NOMO-1 treated with dmso at 0.1 percent for 144 hours (cell line): ENCODE measurements at regions not wholly inside any gene's neighbourhood (a gene's known extent, or its start where the extent isn't known, plus 50 kb on each side); places are given as distances from the start of the nearest gene placed in this dataset.

Source experiments
- DNase-seq: peaks from one replicate; lab custom pipeline; 2025; ENCODE audit not compliant: unreplicated experiment; lab: John Stamatoyannopoulos, UW

GRCh38 chr17:77320044-77320440 is 179.3 kb downstream of the SEC14L1 start:
- DNase-seq: peak; percentile 22

- DNase-seq: peak; percentile 40
Observed at GRCh38 chr17:77320485-77321256, 179.9 kb downstream of the SEC14L1 start.

GRCh38 chr17:77321649-77322513 is 181.1 kb downstream of the SEC14L1 start:
- DNase-seq: no peak

GRCh38 chr17:77322514-77323412 is 182.0 kb downstream of the SEC14L1 start:
- DNase-seq: no peak

GRCh38 chr17:77323413-77324171 is 182.8 kb downstream of the SEC14L1 start:
- no peak for DNase-seq

- DNase-seq: no peak
Observed at GRCh38 chr17:77324227-77324626, 183.5 kb downstream of the SEC14L1 start.

- DNase-seq: no peak
Observed at GRCh38 chr17:77325577-77326075, 184.9 kb downstream of the SEC14L1 start.

GRCh38 chr17:77326076-77326591 is 185.4 kb downstream of the SEC14L1 start:
- DNase-seq: no peak

GRCh38 chr17:77326636-77327035 is 185.9 kb downstream of the SEC14L1 start:
- DNase-seq: no peak

GRCh38 chr17:77327181-77327565 is 186.4 kb downstream of the SEC14L1 start:
- DNase-seq: no peak

- no peak for DNase-seq
Observed at GRCh38 chr17:77327566-77328464, 187.0 kb downstream of the SEC14L1 start.

- DNase-seq: no peak
Observed at GRCh38 chr17:77328823-77329740, 188.3 kb downstream of the SEC14L1 start.

- DNase-seq: no peak
Observed at GRCh38 chr17:77329741-77330531, 189.2 kb downstream of the SEC14L1 start.

GRCh38 chr17:77330602-77331081 is 189.9 kb downstream of the SEC14L1 start:
- DNase-seq: no peak

- DNase-seq: peak; percentile 74
Observed at GRCh38 chr17:77331301-77331864, 190.6 kb downstream of the SEC14L1 start.
